ENCODE measurements at regions not wholly inside any gene's neighbourhood (a gene's known extent, or its start where the extent isn't known, plus 50 kb on each side); places are given as distances from the start of the nearest gene placed in this dataset.

DNA sequence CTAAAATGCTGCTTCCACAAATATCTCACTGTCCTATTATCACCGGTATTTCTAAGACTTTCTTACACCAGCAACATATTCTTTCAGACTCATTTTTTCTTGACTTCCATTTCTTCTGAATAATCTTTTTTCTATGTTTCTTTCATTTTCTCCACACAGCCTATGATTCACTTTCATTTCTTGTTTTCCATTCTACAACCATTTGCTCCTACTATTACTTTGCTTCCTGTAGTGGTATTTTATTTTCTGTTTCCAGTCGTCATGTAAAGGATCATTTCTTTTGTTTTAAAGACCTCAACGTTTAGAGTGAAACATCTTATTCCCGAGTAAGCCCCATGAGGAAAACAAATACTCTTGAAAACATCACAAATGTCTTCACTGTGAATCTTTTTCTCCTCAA lies 182.2 kb upstream of the MDGA2 start:
- H3K27ac ChIP-seq = no peak overlapping the region
- no peaks in the 10 kb centered on the region for H3K27me3 ChIP-seq
- H3K4me3 ChIP-seq = no peak overlapping the region
- H3K4me1 ChIP-seq (replicated peaks in 1 of 2) = no peaks in the 10 kb centered on the region
- no peak for DNase-seq
- intact Hi-C loops (cut with DNase I) = no loop called here
- no peak for TF ChIP-seq POLR2A (IDR thresholded peaks at IDR 0.05)
- TF ChIP-seq, protein P1, sequence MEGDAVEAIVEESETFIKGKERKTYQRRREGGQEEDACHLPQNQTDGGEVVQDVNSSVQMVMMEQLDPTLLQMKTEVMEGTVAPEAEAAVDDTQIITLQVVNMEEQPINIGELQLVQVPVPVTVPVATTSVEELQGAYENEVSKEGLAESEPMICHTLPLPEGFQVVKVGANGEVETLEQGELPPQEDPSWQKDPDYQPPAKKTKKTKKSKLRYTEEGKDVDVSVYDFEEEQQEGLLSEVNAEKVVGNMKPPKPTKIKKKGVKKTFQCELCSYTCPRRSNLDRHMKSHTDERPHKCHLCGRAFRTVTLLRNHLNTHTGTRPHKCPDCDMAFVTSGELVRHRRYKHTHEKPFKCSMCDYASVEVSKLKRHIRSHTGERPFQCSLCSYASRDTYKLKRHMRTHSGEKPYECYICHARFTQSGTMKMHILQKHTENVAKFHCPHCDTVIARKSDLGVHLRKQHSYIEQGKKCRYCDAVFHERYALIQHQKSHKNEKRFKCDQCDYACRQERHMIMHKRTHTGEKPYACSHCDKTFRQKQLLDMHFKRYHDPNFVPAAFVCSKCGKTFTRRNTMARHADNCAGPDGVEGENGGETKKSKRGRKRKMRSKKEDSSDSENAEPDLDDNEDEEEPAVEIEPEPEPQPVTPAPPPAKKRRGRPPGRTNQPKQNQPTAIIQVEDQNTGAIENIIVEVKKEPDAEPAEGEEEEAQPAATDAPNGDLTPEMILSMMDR (IDR thresholded peaks at IDR 0.05) = no peak
- H3K9me3 ChIP-seq (replicated peaks in 1 of 3) = no peaks in the 10 kb centered on the region
- WGBS, 4 donors = 60 to 73% (median 66%) methylated on average over 4 of the region's 4 CpGs
- no peaks in the 10 kb centered on the region for H3K36me3 ChIP-seq (replicated peaks in 1 of 2)

DNA sequence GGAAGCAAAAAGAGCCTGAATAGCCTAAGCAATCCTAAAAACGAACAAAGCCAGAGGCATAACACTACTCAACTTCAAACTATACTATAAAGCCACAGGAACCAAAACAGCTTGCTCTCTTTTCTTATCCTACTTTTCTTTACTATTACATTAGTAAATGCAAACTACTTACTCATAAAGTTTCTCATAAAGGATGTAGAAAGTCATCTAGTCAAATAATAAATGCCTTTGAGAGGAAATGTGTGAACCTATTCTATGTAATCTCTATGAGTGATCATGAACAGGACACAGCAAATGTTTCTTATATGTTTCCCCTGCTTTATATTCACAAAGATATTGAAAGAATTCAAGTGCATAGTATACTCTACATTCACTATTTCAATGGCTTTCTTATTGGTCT lies 176.9 kb upstream of the MDGA2 start:
- no peaks in the 10 kb centered on the region for H3K27me3 ChIP-seq
- no peak overlapping the region for H3K4me3 ChIP-seq
- H3K9me3 ChIP-seq (replicated peaks in 1 of 3) = no peaks in the 10 kb centered on the region
- no peak for DNase-seq
- H3K4me1 ChIP-seq (replicated peaks in 1 of 2) = no peaks in the 10 kb centered on the region
- 0 to 30% (median 0%) methylated on average over 1 of the region's 1 CpG for WGBS, 4 donors
- TF ChIP-seq POLR2A (IDR thresholded peaks at IDR 0.05) = no peak
- TF ChIP-seq, protein P1 (IDR thresholded peaks at IDR 0.05) = no peak
- no peak overlapping the region for H3K27ac ChIP-seq
- intact Hi-C loops (cut with DNase I) = no loop called here
- no peaks in the 10 kb centered on the region for H3K36me3 ChIP-seq (replicated peaks in 1 of 2)

DNA sequence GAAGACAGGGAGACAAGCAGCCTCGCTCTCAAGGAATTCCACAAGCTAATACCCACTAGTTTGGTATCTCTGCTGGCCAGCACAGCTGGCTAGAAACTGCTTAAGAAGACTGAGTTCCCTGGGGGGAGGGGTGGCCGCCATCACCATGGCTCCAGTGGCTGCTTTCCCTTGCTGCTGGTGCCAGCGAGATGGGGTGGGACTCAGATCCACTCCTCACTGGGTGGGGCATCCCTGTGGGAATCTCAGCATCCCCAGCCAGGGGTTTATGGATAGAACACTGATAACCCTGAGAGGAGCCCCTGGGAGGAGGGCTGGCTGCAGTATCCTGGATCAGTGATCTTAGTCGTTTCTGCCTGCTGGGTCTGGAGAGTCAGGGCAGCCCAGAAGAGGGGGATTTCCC lies 170.6 kb upstream of the MDGA2 start:
- 61 to 100% (median 82%) methylated on average over 1 to 4 of the region's 4 CpGs for WGBS, 4 donors
- Histone ChIP-seq H3K27ac (no peak overlapping the region), H3K4me1 (replicated peaks in 1 of 2) (no peaks in the 10 kb centered on the region), H3K9me3 (replicated peaks in 1 of 3) (no peaks in the 10 kb centered on the region), H3K36me3 (replicated peaks in 1 of 2) (no peaks in the 10 kb centered on the region), H3K27me3 (no peaks in the 10 kb centered on the region), H3K4me3 (no peak overlapping the region)
- TF ChIP-seq, protein P1 (IDR thresholded peaks at IDR 0.05) = no peak
- DNase-seq = no peak
- intact Hi-C loops (cut with DNase I) = no loop called here

DNA sequence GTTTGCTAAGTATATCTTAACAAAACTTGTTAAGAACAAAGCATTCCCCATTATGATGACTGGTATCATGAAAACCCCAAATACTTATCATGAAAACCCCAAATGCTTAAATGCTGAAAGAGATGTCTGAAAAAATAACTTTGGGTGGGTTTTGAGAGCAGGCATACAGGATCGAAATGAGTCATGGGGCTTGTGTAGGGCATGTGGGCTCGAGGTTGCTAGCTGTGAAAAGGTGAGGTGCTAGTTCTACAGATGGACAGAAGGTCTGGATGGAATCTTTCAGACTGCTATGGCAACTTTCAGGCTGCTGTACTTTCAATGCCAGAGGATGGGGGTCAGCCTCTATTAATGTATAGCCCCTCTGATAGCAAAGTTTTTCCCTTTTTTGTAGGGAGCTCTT lies 167.8 kb upstream of the MDGA2 start:
- intact Hi-C loops (cut with DNase I) = no loop called here
- TF ChIP-seq, protein P1 (IDR thresholded peaks at IDR 0.05) = no peak
- TF ChIP-seq POLR2A (IDR thresholded peaks at IDR 0.05) = no peak

More for the DNA sequence above, 167.8 kb upstream of the MDGA2 start:
- Histone ChIP-seq H3K4me1 (replicated peaks in 1 of 2) (no peaks in the 10 kb centered on the region), H3K4me3 (no peak overlapping the region), H3K27ac (no peak overlapping the region), H3K9me3 (replicated peaks in 1 of 3) (no peaks in the 10 kb centered on the region), H3K36me3 (replicated peaks in 1 of 2) (no peaks in the 10 kb centered on the region), H3K27me3 (no peaks in the 10 kb centered on the region)
- no peak for DNase-seq
- WGBS, 4 donors = 55 to 85% (median 80%) methylated on average over 2 of the region's 2 CpGs

Data from adrenal gland (tissue), 9 donors.